Posterior vena cava (tissue), 2 donors: ENCODE measurements at regions not wholly inside any gene's neighbourhood (a gene's known extent, or its start where the extent isn't known, plus 50 kb on each side); places are given as distances from the start of the nearest gene placed in this dataset.
"Not testable (repeated sequence)": the region's sequence is repeated elsewhere in the genome, so short reads cannot be mapped to it uniquely, and the experiment has no call there.

Source experiments
- DNase-seq: peaks from one replicate; pipeline ENCODE4 v3.0.0-alpha.2; 2020; ENCODE audit warnings: low spot score
- intact Hi-C, 2 donors: fragments of 100-400 bp; cut with DNase I; formaldehyde crosslinking; loops; one replicate each; pipeline versions ENCODE4 v1.14.1 to v1.14.2; 2022 to 2023
- donor health status: DM: yes; HTN: yes; CAD: no.
- donor health status: DM: yes; HTN: yes; CAD: no.

- no peak for DNase-seq
- intact Hi-C loops, result no loop called here
Measured at GRCh38 chr17:54608634-54609155, 292.0 kb upstream of the TOM1L1 start.

GRCh38 chr17:54620399-54620978 is 280.2 kb upstream of the TOM1L1 start:
- intact Hi-C loops, result no loop called here
- DNase-seq, result no peak

GRCh38 chr17:54623746-54624145 is 276.9 kb upstream of the TOM1L1 start:
- no peak for DNase-seq
- intact Hi-C loops, result no loop called here

- DNase-seq, result no peak
- intact Hi-C loops, result no loop called here
Measured at GRCh38 chr17:54626146-54626703, 274.4 kb upstream of the TOM1L1 start.

- intact Hi-C loops, DNase-seq: not testable (repeated sequence)
Measured at GRCh38 chr17:54639426-54639825, 261.2 kb upstream of the TOM1L1 start.

GRCh38 chr17:54662978-54663876 is 237.4 kb upstream of the TOM1L1 start:
- DNase-seq, result no peak
- intact Hi-C loops, result no loop called here

- intact Hi-C loops, result no loop called here
- no peak for DNase-seq
Measured at GRCh38 chr17:54666559-54666958, 234.1 kb upstream of the TOM1L1 start.

- intact Hi-C loops, result no loop called here
- no peak for DNase-seq
Measured at GRCh38 chr17:54678158-54678557, 222.5 kb upstream of the TOM1L1 start.

- DNase-seq, result no peak
- intact Hi-C loops, result no loop called here
Measured at GRCh38 chr17:54680410-54680809, 220.2 kb upstream of the TOM1L1 start.

- intact Hi-C loops, result no loop called here
Measured at GRCh38 chr17:54694287-54694887, 206.3 kb upstream of the TOM1L1 start.

GRCh38 chr17:54712798-54713197 is 187.9 kb upstream of the TOM1L1 start:
- intact Hi-C loops, result not testable (repeated sequence)

More at GRCh38 chr17:54694287-54694887, 206.3 kb upstream of the TOM1L1 start:
- no peak for DNase-seq

GRCh38 chr17:54718286-54718685 is 182.4 kb upstream of the TOM1L1 start:
- no peak for DNase-seq
- intact Hi-C loops, result no loop called here

More at GRCh38 chr17:54712798-54713197, 187.9 kb upstream of the TOM1L1 start:
- DNase-seq, result not testable (repeated sequence)

GRCh38 chr17:54727624-54728023 is 173.0 kb upstream of the TOM1L1 start:
- intact Hi-C loops, result no loop called here

GRCh38 chr17:54736573-54736972 is 164.1 kb upstream of the TOM1L1 start:
- no peak for DNase-seq
- intact Hi-C loops, result no loop called here

More at GRCh38 chr17:54727624-54728023, 173.0 kb upstream of the TOM1L1 start:
- no peak for DNase-seq

GRCh38 chr17:54738496-54738895 is 162.2 kb upstream of the TOM1L1 start:
- intact Hi-C loops, result no loop called here
- DNase-seq, result no peak

GRCh38 chr17:54744750-54745149 is 155.9 kb upstream of the TOM1L1 start:
- intact Hi-C loops, result no loop called here
- no peak for DNase-seq

- DNase-seq, result no peak
- intact Hi-C loops, result no loop called here
Measured at GRCh38 chr17:54745239-54745638, 155.4 kb upstream of the TOM1L1 start.

GRCh38 chr17:54745862-54746261 is 154.8 kb upstream of the TOM1L1 start:
- intact Hi-C loops, result no loop called here
- no peak for DNase-seq

- DNase-seq, result no peak
- intact Hi-C loops, result no loop called here
Measured at GRCh38 chr17:54749157-54749556, 151.5 kb upstream of the TOM1L1 start.

- intact Hi-C loops, result no loop called here
- no peak for DNase-seq
Measured at GRCh38 chr17:54754560-54754959, 146.1 kb upstream of the TOM1L1 start.
